Stomach (tissue), 4 donors: ENCODE measurements at regions not wholly inside any gene's neighbourhood (a gene's known extent, or its start where the extent isn't known, plus 50 kb on each side); places are given as distances from the start of the nearest gene placed in this dataset.

Source experiments
- CTCF ChIP-seq, 7 experiments: fragments of 450-650 bp in 4 of 7; fragments of 200-600 bp in 3 of 7; sonication (generic) in 3 of 7; IDR thresholded peaks; one replicate each; pipeline ENCODE4 v1.5.1; 2016 to 2019; ENCODE audit warnings: antibody characterized with exemption in 7 of 7, control low read depth in 2 of 7, mild to moderate bottlenecking in 1 of 7
- POLR2A ChIP-seq, 4 donors: fragments of 450-650 bp; IDR thresholded peaks; one replicate each; pipeline ENCODE4 v1.6.1; 2016; ENCODE audit warnings: antibody characterized with exemption in 4 of 4, control low read depth in 2 of 4, mild to moderate bottlenecking in 1 of 4, moderate library complexity in 1 of 4

DNA sequence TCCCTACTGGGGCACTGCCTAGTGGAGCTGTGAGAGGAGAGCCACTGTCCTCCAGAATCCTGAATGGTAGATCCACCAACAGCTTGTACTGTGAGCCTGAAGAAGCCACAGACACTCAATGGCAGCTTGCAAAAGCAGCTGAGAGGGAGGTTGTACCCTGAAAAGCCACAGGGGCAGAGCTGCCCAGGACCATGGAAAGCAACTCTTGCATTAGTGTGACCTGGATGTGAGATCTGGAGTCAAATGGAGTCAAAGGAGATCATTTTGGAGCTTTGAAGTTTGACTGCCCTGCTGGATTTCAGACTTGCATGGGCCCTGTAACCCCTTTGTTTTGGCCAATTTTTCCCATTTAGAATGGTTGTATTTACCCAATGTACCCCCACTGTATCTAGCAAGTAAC lies 871.4 kb upstream of the PRMT6 start:
- TF ChIP-seq POLR2A (IDR thresholded peaks at IDR 0.05) (no peak), CTCF (IDR thresholded peaks at IDR 0.05) (no peak)
